ENCODE measurements at regions not wholly inside any gene's neighbourhood (a gene's known extent, or its start where the extent isn't known, plus 50 kb on each side); places are given as distances from the start of the nearest gene placed in this dataset.
"Not testable (repeated sequence)": the region's sequence is repeated elsewhere in the genome, so short reads cannot be mapped to it uniquely, and the experiment has no call there.

DNA sequence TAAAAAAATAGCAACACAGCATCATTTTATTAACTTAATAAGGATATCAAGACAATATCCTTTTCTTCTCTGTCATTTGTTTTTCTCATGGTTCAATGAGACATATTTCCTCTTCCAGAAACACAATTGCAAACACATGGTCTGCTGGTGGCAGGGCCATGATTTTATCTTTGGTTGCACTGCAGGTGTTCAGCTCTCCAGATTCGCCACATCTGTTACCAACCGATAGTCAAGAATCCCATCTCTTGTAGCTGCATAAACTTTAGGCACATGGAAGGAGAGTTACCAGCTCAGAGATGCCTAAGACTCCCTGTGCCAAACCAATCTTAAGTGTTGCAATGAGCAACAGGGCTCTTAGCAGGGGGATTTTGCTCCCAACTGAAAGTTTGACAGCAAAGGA, 1303.2 kb upstream of the CELF4 start:
- DNase-seq (ENCODE audit: low read depth, low spot score) = no peak

DNA sequence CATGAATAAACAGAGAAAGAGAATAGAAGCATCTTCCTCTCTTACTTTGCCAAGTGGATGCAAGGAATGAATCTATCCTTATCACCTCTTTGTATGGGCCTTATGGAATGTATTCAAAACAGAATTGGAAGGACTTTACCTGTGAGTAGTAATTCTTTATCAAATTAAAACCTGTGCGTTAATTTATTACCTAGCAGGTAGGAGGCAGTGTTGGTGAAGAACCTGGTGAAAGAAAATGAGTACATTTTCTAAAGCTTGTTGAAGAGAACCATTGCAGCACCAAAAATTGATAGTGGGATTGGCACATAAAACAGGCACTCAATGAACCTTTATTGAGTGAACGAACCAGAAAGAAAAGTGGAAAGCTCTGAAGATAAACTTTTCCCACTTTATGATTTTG, 1302.1 kb upstream of the CELF4 start:
- no peak for DNase-seq (ENCODE audit: low read depth, low spot score)

DNA sequence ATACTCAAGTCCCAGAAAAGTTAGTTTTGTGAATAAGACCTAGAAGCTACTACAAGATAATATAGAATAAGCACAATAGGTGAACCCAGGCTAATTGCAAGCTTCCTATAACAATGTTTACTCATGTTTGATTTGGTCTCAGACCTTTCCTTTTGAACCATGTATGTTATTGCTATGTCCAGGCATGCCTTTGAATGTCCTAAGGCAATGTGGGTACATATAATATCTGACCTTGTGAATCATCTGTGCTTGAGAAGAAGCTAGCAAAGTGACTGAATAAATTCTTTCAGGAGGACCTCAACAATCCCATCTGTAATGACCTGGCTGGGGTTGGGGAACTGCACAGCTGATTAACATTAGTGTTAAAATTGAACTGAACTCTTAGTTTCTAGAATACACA, 1285.9 kb upstream of the CELF4 start:
- DNase-seq (ENCODE audit: low read depth, low spot score) = no peak

DNA sequence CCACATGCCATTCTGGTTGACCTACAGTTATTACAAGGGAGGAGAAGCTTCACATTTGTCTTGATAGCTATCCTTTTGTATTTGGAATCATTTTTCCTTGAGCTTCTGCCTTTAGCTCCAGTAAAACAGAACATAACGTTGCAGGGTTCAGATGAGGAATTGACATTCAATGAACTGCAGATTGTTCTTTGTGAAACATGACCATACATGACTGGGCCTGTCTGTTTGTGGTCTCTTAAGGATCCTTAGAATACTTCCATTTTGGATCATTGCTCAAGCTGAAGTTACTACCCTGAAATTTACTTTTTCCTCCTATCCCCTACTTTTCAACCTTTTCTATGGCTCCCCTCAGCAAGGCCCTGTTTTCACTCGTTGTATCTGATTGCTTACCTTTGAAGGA, 1281.7 kb upstream of the CELF4 start:
- DNase-seq (ENCODE audit: low read depth, low spot score) = no peak

DNA sequence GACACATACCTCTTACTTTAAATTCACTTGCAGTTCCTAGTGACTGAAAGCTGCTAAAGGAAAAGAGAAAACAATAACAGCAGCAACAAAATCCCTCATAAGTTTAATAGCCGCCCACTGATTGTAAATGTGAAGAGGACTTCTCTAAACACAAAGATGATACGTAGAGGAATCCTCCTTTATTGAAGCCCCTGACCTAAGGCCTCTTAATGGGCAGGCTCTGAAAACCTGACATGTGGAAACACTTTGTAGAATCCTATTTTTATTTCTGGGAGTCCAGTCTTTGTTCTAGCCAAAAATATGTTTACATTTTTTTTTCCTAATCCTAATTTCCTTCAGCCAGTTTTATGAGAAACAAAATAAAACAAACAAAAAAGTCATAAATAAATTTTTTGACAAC, 1277.7 kb upstream of the CELF4 start:
- no peak for DNase-seq (ENCODE audit: low read depth, low spot score)

DNA sequence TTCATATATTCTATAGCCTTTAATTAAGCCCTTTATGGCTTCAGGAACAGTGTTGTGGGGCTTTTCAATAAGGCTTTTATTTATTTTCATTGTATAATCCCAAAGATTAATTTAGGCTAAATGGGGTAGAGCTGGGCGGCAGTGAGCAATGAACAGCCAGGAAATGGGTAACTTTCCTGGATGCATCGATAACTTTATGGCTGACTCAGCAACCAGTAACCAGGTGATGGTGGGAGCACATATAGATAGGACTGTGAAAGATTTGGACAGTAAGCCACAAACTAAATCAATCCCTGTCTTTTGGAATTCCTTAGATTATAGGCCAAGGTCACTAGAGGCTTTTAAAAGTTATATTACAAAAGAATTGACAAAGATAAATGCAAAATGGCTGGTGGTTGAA, 1260.6 kb upstream of the CELF4 start:
- DNase-seq (ENCODE audit: low read depth, low spot score) = no peak

DNA sequence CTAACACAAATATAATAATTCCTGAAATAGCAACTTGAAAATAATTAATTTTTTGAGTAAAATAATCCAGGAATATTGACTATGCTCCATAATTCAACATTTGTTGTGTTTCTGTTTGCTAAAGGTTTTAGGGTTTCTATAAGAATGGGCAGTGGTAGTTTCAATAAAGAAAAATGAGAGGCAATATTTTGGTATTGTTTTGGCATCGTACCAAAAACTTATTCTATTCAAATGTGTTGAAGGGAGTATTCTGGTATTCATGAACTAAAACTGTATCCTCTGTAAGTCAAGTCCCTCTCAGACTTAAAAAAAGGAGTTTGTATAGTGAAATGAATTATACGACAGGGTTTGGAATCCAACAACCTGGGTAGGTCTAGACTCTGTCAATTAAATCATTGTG, 1245.6 kb upstream of the CELF4 start:
- DNase-seq (ENCODE audit: low read depth, low spot score) = no peak

DNA sequence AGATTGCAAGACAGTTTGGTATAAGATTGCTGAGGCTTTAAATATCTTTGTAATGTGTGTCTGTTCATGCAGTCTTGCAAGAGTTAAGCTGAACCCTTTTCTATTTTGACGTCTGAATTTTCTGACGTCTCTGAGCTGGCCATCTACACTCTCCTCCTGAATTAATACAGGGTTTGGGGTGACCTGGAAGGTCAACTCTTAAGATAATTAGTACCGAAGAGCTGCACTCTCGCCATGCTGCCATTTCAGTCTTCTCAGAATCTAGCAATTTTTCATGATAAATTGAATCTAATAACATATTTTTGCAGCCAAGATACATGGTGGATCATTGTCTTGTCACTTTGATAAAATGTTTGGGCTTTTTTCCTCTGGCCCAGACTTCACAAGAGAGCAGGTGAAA, 1245.2 kb upstream of the CELF4 start:
- no peak for DNase-seq (ENCODE audit: low read depth, low spot score)

DNA sequence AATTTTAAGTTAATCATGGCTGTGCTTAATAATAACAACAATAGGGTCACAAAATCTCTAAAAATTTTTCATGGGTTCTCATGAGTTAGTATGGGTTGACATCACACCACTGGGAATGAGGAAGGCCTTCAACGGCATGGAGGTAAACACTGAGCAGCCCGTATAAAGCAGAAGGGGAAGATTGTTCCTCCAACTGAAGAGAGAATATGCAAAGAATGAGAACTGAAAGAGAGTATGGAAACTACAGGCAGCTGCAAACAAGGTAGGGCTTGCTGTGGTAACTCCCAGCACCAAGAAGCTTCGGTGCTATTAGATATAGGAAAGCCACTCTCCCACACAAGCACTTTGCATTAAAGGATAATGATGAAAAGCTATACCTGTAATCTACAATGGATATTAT, 1242.3 kb upstream of the CELF4 start:
- DNase-seq (ENCODE audit: low read depth, low spot score) = no peak

DNA sequence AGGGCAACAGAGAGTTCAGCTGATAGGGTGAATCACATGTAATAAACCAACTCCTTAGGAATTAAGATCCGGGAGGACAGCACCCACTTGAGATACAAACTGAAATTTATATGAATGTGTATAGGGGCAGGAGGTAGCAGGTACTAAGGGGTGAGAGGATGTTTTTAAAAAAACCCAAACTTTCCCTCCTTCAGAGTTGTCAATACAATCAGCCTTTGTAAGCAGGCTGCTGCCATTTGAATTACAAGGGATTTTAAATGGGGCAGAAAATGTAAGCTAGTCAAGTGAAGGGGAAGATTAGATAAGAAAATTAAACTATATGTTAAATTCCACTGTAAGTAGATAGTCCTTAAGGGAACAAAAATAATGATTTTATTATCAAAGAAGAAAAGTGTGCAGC, 1239.7 kb upstream of the CELF4 start:
- no peak for DNase-seq (ENCODE audit: low read depth, low spot score)

DNA sequence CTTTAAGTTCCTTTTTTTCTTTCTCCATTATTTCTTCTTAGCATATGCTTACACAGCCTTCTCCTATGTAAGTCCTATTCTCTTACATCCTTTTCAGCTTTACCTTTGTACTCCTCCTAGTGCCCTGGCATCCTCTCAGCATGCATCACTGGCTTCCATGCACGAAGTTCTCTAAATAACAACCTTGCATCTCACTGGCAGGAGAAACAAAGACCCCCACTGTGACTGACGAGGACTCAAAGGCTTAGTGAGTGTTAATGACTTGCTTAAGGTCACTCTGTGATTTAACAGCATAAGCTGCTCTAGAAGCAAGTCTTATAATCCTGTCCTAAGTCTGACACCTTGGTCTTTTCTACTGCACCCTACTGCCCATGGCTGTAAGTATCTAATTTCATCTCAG, 1236.0 kb upstream of the CELF4 start:
- no peak for DNase-seq (ENCODE audit: low read depth, low spot score)

DNA sequence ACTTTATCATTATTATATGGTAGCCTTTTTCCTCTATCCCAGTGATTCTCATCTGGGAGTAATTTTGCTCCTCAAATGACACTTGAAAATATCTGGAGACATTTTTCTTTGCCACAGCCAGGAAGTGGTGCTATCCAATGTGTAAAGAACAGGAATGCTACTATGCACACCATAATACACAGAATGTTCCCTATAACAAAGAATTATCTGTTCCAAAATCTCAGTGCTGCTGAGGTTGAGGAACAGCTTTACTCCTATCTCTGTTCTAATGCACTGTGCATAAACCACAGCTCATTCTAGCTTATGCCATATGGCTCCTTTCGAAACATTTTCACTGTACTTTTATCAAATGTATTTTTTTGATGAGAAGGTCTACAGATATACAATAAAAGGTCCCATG, 1231.2 kb upstream of the CELF4 start:
- no peak for DNase-seq (ENCODE audit: low read depth, low spot score)

DNA sequence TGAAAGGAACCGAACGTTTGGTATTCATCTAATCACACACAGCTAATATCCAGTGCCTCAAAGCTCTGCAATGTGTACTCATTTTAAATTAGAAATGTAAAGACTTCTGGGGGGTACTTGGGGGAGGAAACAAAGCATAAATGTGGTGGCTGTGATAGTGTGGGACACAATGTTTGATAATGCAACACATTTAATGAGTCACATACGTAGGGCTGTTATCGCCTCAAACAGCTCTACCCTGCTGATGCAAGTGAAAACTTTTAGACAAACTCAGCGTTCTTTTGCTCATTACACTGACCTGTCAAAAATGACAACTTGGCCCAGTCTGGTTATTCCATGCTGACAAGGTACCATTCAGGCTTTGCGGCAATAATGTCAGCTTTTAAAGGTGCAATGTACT, 1227.1 kb upstream of the CELF4 start:
- DNase-seq (ENCODE audit: low read depth, low spot score) = no peak

DNA sequence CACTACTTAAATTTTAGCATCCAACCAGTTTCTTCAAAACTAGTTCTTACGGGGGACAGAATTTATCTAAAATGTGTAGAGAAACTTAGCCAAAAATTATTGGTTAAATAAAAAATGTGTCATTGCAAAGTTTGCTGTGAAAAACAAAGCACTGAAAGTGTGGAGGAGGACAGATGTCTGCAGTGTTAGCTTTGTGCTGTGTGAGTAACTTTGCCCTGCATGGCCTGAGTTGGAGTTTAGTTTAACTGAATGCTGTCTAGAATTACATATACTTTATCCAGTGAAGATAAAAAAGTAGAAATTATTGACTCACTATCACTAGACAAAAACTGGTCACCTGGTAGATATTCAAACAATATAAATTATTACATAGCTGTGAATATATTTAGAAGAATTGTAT, 1225.2 kb upstream of the CELF4 start:
- DNase-seq (ENCODE audit: low read depth, low spot score) = no peak

DNA sequence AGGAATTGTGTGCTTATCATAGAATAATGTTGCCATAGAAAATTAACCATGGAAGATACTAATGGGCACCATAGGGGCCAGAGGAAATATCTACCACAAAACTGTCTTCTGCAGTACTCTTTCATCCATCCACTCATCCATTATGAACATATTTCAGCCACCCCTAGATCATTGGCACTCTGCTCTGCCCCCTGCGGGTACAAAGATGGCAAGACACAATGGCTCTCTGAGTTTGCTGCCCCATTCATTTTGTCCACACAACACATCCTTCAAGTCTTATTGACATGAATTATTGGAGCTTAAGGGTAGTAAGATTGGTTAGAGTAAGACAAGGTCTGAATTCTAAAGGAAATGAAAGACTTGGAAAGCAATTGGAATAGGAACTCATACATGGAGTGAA, 1224.7 kb upstream of the CELF4 start:
- DNase-seq (ENCODE audit: low read depth, low spot score) = no peak

DNA sequence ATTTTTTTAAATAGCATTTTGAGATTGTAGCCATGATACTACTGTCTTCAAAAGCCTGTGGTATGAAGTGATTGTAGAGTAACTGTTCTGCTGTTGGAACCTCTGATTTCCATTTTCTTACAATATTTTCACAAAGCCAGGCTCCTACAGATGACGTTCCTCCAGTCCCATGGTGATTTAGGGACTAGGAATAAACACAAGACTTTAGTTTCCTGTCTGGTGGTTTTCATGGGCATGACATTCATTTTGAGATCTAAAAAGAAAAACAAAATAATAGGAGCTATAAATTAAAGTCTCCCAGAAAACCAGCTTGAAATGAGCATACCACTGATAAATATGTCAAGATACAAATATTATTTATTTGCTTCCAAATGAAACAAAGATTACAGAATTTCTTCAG, 1223.5 kb upstream of the CELF4 start:
- DNase-seq (ENCODE audit: low read depth, low spot score) = no peak

DNA sequence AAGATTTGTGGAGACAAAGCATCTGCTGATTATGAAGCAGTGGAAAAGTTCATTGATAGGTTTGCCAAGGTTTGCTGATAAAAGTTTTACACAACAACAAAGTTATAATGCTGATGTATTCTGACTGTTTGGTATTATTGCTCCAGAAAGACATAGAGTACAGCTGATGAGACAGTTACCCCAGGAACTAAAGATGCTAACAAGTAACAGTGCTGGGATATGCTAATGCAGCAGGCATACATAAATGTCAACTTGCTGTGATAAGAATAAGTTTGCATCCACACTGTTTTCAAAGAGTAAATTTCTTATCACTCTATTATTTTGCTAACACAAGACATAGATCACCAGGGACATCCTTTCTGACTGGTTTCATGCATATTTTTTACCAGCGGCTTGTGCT, 1221.3 kb upstream of the CELF4 start:
- no peak for DNase-seq (ENCODE audit: low read depth, low spot score)

DNA sequence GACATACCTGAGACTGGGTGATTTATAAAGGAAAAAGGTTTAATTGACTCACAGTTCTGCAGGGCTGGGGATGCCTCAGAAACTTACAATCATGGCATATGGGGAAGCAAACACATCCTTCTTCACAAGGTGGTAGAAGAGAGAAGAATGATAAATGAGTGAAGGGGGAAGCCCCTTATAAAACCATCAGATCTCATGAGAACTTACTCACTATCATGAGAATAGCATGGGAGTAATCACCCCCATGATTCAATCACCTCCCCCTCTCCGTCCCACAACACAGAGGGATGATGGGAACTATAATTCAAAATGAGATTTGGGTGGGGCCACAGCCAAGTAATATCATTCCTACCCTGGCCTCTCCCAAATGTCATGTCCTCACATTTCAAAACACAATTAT, 1206.0 kb upstream of the CELF4 start:
- DNase-seq (ENCODE audit: low read depth, low spot score) = not testable (repeated sequence)

DNA sequence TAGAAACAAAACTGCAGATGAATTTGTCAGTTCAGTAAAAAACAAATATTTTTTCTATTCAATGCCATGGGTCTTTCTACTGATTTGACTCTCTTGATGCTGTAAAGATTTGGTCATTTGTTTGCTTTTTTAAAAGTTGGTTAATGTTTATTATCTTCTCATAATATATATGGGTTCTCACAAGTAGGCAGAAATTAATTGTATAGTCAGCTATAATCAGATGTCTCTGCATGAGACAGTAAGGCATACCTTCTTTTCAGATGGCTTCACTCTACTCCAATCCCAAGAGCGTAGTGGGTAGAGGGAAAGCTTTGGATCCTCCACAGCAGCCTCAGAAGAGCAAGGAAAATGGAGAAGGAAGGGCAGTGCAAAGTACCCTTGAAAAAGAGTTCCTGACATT, 1202.9 kb upstream of the CELF4 start:
- no peak for DNase-seq (ENCODE audit: low read depth, low spot score)

DNA sequence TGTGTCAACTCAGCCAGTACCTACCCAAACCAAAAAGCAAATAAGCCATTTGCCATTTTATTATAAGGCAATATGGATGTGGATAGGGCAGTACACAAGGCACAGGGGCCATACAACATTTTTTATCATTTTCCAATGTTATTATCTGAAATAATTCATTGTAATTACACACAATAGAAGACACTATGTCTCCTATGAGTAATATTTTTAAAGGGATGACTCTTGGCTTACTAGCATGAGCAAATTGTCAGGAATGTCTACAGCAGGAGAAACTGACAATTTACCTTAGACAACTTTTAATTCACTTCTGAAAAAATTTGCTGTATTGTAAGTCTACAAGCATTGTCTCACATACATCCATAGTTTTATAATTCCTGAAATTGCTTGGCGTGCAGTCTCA, 1193.9 kb upstream of the CELF4 start:
- DNase-seq (ENCODE audit: low read depth, low spot score) = no peak

DNA sequence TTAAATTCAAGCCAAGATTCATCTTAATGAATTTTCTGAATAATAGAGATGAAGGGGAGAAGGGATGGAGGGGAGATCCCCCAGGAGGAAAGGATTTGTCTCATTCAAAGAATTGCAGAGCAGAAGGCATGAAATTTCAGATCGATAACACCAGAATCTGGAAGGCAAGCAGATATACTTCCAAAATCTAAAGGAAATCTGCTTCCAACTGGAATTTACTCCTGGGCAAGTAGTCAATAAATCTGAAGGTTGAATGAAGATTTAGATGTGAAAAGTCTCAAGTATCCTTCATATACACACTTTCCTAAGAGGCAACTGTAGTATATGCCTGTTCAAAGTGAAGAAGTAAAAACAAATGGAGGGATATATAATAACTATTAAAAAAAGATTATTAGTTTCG, 1190.8 kb upstream of the CELF4 start:
- no peak for DNase-seq (ENCODE audit: low read depth, low spot score)

DNA sequence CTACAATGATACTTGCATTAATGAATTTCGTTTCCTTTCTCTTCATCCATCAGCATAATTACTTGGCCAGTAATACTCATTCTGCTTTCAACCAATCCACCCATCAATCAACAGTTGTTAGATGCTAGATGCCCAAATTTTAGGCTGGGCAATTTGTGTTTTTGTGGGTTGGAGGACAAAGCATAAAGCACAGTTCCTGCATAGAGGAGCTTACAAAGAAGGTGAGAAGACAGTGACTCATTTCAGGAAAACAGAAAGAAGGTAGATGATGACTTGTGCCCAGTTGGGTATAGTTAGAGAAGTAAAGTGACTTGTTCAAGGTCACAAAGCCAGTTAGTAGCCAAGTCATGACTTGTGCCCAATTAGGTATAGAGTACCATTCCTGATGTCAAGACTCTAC, 1186.8 kb upstream of the CELF4 start:
- DNase-seq (ENCODE audit: low read depth, low spot score) = no peak

DNA sequence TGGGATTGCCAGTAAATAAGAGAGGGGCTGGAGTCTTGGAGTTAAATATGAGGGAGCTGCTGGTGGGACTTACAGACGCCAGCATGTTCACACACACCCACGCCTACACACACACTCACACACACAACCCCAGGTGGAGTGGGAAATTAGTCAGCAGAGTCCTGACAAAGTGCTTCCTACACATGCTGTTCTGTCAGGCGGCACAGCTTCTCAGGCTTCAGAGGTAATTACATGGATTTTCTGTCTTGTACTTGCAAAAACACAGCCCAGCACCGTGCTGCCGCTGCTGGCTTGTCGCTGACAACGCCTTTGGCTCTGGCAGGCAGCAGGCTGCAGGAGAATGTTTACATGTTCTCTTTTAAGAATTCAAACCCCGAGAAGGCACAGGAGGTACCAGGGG, 1186.3 kb upstream of the CELF4 start:
- peak; percentile 3 for DNase-seq (ENCODE audit: low read depth, low spot score)

DNA sequence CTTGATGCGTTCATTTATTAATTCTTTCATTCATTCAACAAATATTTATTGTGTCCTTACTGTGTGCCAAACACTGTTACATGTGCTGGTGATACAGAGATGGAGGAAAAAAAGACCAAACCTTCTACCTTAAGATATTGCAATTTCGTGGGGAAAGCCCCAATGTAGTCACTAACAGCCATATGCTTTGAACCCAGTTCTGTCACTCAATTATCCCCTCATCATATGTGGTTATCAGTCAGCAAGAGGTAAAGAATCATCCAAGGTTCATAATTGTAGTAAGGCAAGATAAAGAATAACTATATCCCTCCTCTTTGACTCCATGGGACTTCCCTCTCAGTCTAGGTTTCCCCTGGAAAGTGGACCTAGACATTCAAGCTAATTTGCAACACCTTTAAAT, 1185.6 kb upstream of the CELF4 start:
- DNase-seq (ENCODE audit: low read depth, low spot score) = no peak

DNA sequence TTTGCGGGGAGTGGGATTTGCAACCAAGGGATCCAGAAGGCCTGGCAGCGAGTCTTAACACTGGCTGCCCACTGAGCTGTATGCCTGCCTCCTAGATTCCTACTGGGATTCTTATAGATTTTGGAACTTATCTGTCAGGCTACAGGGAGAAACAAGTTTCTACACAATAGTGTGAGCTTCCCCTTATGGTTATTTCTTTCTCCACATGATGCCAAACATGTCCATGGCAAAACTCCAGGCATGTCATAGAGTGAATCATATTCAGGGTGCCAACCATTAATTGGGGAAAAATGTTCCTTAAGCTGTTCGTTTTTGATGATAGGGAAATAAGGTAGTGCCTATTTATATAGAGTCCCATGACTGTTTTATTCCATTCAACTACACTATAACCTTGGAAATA, 1185.2 kb upstream of the CELF4 start:
- no peak for DNase-seq (ENCODE audit: low read depth, low spot score)

Measured in smooth muscle cell of the brain vasculature (primary cell).